NCI-H69 (cell line): ENCODE measurements at regions not wholly inside any gene's neighbourhood (a gene's known extent, or its start where the extent isn't known, plus 50 kb on each side); places are given as distances from the start of the nearest gene placed in this dataset.
"Not testable (repeated sequence)": the region's sequence is repeated elsewhere in the genome, so short reads cannot be mapped to it uniquely, and the experiment has no call there.

Source experiments
- DNase-seq: peaks from one replicate; lab custom pipeline; 2025; lab: John Stamatoyannopoulos, UW

DNA sequence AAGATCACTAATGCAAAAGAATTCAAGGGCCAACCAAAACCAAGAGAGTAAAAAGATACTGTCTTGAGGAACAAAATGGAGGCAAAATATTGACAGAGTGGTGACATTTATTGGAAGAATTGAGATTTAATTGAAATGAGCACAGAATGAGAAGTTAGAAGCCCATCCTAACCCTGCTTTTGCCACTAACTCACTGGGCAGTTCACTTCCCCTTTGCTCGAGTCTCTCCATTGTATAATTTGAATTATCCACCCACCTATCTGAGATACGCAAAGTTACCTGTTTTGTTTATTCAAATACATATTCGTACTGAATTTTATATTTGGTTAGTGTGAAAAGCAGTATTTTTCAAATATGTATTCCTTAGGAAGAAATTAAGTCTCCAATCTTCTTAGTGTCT, 204.5 kb upstream of the PRDM1 start:
- DNase-seq, result no peak

DNA sequence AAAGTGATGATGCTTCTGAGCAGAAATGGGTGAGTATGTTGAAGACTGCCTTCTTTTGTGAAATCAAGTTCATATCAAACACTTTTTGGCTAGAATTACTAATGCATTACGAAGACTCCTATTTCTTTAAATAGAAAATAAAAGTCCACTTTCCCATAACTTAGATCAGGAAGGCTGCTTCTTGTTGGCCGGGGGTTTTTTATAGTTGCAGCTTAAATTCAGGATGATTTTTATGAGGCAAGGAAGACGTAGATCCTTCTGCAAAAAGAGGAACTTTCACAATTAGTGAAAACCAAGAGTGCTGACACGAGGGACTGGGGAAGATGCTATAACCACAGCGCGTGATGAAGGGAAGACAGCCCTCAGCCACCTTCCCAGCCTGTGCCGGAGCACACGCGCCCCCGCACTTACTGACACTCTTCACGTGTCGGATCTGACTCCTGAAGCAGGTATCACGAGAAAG, 206.1 kb upstream of the PRDM1 start:
- DNase-seq, result no peak

DNA sequence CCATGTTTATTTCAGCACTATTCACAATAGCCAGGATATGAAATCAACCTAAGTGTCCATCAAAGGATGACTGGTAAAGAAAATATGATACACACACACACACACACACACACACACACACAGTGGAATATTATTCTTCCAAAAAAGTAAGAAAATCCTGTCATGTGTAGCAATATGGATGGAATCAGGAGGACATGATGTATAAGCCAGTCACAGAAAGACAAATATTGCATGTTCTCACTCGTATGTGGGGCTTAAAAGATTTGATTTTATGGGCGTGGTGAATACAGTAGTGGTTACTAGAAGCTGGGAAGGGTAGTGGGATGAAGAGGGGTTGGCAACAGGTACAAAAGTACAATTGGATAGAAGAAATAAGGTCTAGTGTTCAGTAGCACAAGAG, 207.0 kb upstream of the PRDM1 start:
- no peak for DNase-seq

GRCh38 chr6:105875974-105876640, 210.0 kb upstream of the PRDM1 start:
- DNase-seq, result no peak

GRCh38 chr6:105874835-105875626, 211.1 kb upstream of the PRDM1 start:
- no peak for DNase-seq

GRCh38 chr6:105873799-105874198, 212.3 kb upstream of the PRDM1 start:
- no peak for DNase-seq

GRCh38 chr6:105873211-105873704, 212.9 kb upstream of the PRDM1 start:
- DNase-seq, result no peak

- no peak for DNase-seq
These were observed 213.9 kb upstream of the PRDM1 start for GRCh38 chr6:105872249-105872648.

DNA sequence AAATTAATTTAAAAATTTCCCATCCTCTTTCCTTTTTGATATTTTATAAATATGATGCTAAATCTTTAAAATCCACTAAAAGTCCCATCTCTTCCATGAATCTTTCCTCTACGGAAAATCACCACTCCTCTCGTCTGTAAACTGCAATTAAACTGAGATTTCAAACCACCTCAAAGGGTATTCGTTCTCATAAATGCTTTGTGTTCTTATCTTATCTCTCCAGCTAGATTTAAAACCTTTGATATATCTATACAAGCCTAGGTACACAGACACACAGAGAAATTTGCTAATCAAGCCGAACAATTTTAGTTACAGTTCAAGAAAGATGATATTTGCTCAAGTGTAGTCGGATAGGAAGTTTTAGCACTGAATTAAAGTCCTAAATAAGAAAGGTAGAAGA, 214.6 kb upstream of the PRDM1 start:
- no peak for DNase-seq

- DNase-seq, result no peak
These were observed 216.2 kb upstream of the PRDM1 start for GRCh38 chr6:105869835-105870440.

DNA sequence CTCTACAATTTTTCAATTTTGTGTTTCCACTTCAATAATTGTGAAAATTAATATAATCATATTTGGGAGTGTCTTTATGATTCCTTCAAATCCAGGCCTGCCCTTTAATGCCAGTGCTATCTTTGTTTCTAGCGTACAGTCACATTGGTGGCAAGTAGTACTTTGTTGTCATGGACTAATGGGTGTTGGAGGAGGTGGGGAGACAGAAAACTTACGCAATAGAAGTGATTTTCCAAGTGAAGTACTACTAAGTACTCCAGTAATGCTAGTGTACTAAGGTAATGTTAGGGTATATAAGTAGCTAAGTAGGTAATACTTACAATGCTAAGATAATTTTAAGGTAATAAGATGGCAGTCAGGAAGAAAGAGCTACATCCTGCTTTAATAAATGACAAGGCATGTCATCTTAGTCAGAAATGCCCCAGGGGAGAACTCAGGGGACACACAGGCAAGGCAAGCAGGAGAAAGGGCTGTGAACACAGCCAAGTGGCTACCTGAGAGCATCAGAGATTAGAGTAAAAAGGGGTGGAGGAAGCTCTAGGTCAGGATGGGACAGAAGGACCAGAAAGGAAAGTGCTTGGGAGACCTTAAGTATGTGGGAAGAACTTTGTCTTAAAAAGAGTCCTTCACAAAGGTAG, 217.2 kb upstream of the PRDM1 start:
- DNase-seq, result no peak

- DNase-seq, result no peak
These were observed 218.3 kb upstream of the PRDM1 start for GRCh38 chr6:105867821-105868220.

GRCh38 chr6:105867277-105867676, 218.9 kb upstream of the PRDM1 start:
- DNase-seq, result no peak

DNA sequence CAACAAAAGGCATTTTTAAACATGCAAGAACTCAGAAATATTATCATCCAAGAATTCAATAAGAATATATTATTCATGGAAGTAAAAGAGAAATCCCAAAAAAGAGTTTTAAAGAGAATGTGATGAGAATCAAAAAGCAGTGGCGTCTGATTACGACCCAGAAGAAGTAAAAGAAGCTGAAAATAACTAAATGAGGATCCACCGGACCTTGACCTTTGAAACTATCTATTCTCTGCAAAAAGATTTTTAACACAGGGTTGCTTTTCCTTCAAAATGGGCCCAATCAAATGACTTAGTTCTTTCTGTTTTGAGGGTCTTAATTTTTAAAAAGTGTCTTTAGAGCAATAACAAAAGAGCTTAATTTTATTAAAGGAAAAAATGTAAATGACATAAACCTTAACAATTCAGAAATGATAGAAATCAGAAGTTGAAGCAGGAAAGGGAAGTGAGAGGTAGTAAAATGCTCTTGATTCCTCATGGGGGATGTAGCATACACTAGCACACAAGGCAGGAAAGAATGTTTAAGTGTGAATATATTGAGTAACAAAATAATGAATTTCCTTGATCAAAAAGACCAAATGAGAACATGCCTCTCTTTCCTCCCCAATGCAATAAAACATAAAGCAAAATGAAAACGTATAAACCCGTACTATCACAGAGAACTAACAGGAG, 223.1 kb upstream of the PRDM1 start:
- no peak for DNase-seq

GRCh38 chr6:105860927-105861326, 225.2 kb upstream of the PRDM1 start:
- not testable (repeated sequence) for DNase-seq

GRCh38 chr6:105859457-105859856, 226.7 kb upstream of the PRDM1 start:
- DNase-seq, result no peak

- DNase-seq, result not testable (repeated sequence)
These were observed 227.5 kb upstream of the PRDM1 start for GRCh38 chr6:105858639-105859038.

GRCh38 chr6:105855433-105855832, 230.7 kb upstream of the PRDM1 start:
- no peak for DNase-seq

- not testable (repeated sequence) for DNase-seq
These were observed 232.2 kb upstream of the PRDM1 start for GRCh38 chr6:105853979-105854378.

DNA sequence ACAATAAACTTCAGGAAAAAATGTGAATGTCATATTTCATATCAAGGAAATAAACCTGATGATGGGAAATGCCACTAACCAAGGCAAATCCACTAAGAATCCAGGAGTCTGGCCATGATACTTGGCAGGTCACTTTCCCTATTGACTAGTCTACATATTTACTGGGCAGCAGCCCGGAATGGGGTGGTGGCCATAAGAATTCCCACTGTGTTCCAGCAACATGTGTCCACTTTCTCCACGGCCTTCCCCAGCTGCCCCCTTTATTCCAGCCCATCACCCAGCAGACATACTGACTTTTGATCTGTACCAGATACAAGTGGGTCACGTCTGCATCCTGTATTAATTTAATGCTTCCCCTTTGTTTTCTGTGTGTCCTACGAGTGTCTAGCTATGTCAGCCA, 234.5 kb upstream of the PRDM1 start:
- no peak for DNase-seq

- DNase-seq, result peak; percentile 26
These were observed 235.0 kb upstream of the PRDM1 start for GRCh38 chr6:105851113-105851580.
